KMS-11 (cell line): ENCODE measurements at regions not wholly inside any gene's neighbourhood (a gene's known extent, or its start where the extent isn't known, plus 50 kb on each side); places are given as distances from the start of the nearest gene placed in this dataset.

Source experiments
- H2AFZ ChIP-seq: fragments of 200-600 bp; sonication (generic); 2 replicates; pipeline ENCODE4 v1.6.1; 2016; ENCODE audit warnings: antibody characterized with exemption, mixed run types, low read depth
- H3K27ac ChIP-seq: fragments of 200-600 bp; sonication (generic); 2 replicates; pipeline ENCODE4 v1.6.1; 2016; ENCODE audit warnings: mild to moderate bottlenecking, mixed run types
- H3K27me3 ChIP-seq: fragments of 200-600 bp; sonication (generic); 2 replicates; pipeline ENCODE4 v1.6.1; 2017; ENCODE audit warnings: mild to moderate bottlenecking, low read depth, mixed run types, moderate library complexity; ENCODE audit not compliant: insufficient read depth
- H3K36me3 ChIP-seq: fragments of 200-600 bp; sonication (generic); 2 replicates; pipeline ENCODE4 v1.6.1; 2017; ENCODE audit warnings: mild to moderate bottlenecking, mixed run types; ENCODE audit not compliant: insufficient read depth
- H3K4me1 ChIP-seq: fragments of 200-600 bp; sonication (generic); 2 replicates; pipeline ENCODE4 v1.6.1; 2016; ENCODE audit warnings: mild to moderate bottlenecking, low read depth, mixed run types; ENCODE audit not compliant: poor library complexity, severe bottlenecking
- H3K4me2 ChIP-seq: fragments of 200-600 bp; sonication (generic); 2 replicates; pipeline ENCODE4 v1.7.0; 2016; ENCODE audit warnings: mild to moderate bottlenecking, mixed run types
- H3K4me3 ChIP-seq: fragments of 200-600 bp; sonication (generic); IDR thresholded peaks from 2 replicates; pipeline ENCODE4 v1.6.1; 2017; ENCODE audit warnings: low read depth, low read length, mixed read lengths; ENCODE audit not compliant: insufficient read depth
- H3K79me2 ChIP-seq: fragments of 200-600 bp; sonication (generic); 2 replicates; pipeline ENCODE4 v1.6.1; 2016; ENCODE audit warnings: low read depth, mixed run types; ENCODE audit not compliant: insufficient read depth
- H3K9ac ChIP-seq: fragments of 200-600 bp; sonication (generic); 2 replicates; pipeline ENCODE4 v1.6.1; 2016; ENCODE audit warnings: mild to moderate bottlenecking, mixed run types
- H4K20me1 ChIP-seq: fragments of 200-600 bp; sonication (generic); 2 replicates; pipeline ENCODE4 v1.6.1; 2016; ENCODE audit warnings: mild to moderate bottlenecking, mixed run types; ENCODE audit not compliant: insufficient read depth
- CTCF ChIP-seq: fragments of 200-600 bp; sonication (generic); conservative IDR thresholded peaks from 2 replicates; pipeline ENCODE4 v1.6.1; 2017; ENCODE audit warnings: low read depth, mild to moderate bottlenecking, antibody characterized with exemption, low read length, moderate library complexity, mixed read lengths

- Histone ChIP-seq H3K4me2 (no peak overlapping the region), H3K79me2 (no peaks in the 10 kb centered on the region), H3K27me3 (no peaks in the 10 kb centered on the region), H3K27ac (no peak overlapping the region), H3K4me1 (no peaks in the 10 kb centered on the region), H3K9ac (no peak overlapping the region), H2AFZ (no peak overlapping the region), H3K4me3 (no peak overlapping the region), H4K20me1 (no peaks in the 10 kb centered on the region), H3K36me3 (no peaks in the 10 kb centered on the region)
- TF ChIP-seq CTCF, result no peak
These were observed 114.8 kb upstream of the PTPRK start for GRCh38 chr6:128635219-128635618.

- H3K27me3 ChIP-seq, result no peaks in the 10 kb centered on the region
- no peak overlapping the region for H3K4me3 ChIP-seq
- no peaks in the 10 kb centered on the region for H3K79me2 ChIP-seq
- H2AFZ ChIP-seq, result no peak overlapping the region
- no peak overlapping the region for H3K4me2 ChIP-seq
- TF ChIP-seq CTCF, result no peak
- no peak overlapping the region for H3K9ac ChIP-seq
- H3K4me1 ChIP-seq, result no peaks in the 10 kb centered on the region
- no peaks in the 10 kb centered on the region for H4K20me1 ChIP-seq
- H3K27ac ChIP-seq, result no peak overlapping the region
- no peaks in the 10 kb centered on the region for H3K36me3 ChIP-seq
These were observed 111.7 kb upstream of the PTPRK start for GRCh38 chr6:128632131-128632530.

GRCh38 chr6:128631031-128631430, 110.6 kb upstream of the PTPRK start:
- H3K36me3 ChIP-seq, result no peaks in the 10 kb centered on the region
- no peak overlapping the region for H2AFZ ChIP-seq
- H3K4me2 ChIP-seq, result no peak overlapping the region
- H3K4me3 ChIP-seq, result no peak overlapping the region
- TF ChIP-seq CTCF, result no peak
- H3K27ac ChIP-seq, result no peak overlapping the region
- no peaks in the 10 kb centered on the region for H4K20me1 ChIP-seq
- no peaks in the 10 kb centered on the region for H3K79me2 ChIP-seq
- no peak overlapping the region for H3K9ac ChIP-seq
- H3K27me3 ChIP-seq, result no peaks in the 10 kb centered on the region
- H3K4me1 ChIP-seq, result no peaks in the 10 kb centered on the region

- H3K27me3 ChIP-seq, result no peaks in the 10 kb centered on the region
- no peak overlapping the region for H3K4me2 ChIP-seq
- H3K4me1 ChIP-seq, result no peaks in the 10 kb centered on the region
- no peaks in the 10 kb centered on the region for H4K20me1 ChIP-seq
- TF ChIP-seq CTCF, result no peak
- no peak overlapping the region for H3K9ac ChIP-seq
- no peaks in the 10 kb centered on the region for H3K36me3 ChIP-seq
- no peak overlapping the region for H3K4me3 ChIP-seq
- no peak overlapping the region for H3K27ac ChIP-seq
- H3K79me2 ChIP-seq, result no peaks in the 10 kb centered on the region
- no peak overlapping the region; the same call in 1 of the 2 replicates for H2AFZ ChIP-seq
These were observed 109.8 kb upstream of the PTPRK start for GRCh38 chr6:128630213-128630612.
